DOHH2 (cell line): ENCODE measurements at regions not wholly inside any gene's neighbourhood (a gene's known extent, or its start where the extent isn't known, plus 50 kb on each side); places are given as distances from the start of the nearest gene placed in this dataset.
"Not testable (repeated sequence)": the region's sequence is repeated elsewhere in the genome, so short reads cannot be mapped to it uniquely, and the experiment has no call there.

Experiments
- CTCF ChIP-seq: fragments of 200-600 bp; sonication (generic); IDR thresholded peaks from one replicate; pipeline ENCODE4 v1.5.1; 2014; ENCODE audit warnings: antibody characterized with exemption, mild to moderate bottlenecking, low read depth, low read length; ENCODE audit not compliant: poor library complexity, severe bottlenecking
- EZH2phosphoT487 ChIP-seq: fragments of 200-600 bp; sonication (generic); IDR thresholded peaks from 2 replicates; pipeline ENCODE4 v1.6.1; 2017; ENCODE audit warnings: borderline replicate concordance, mild to moderate bottlenecking, antibody characterized with exemption, low read length, moderate library complexity, mixed read lengths

GRCh38 chr4:33953848-33954247 is 2290.5 kb downstream of the ARAP2 start:
- TF ChIP-seq CTCF, EZH2phosphoT487: not testable (repeated sequence)
